HG03442 (cell line): ENCODE measurements at regions not wholly inside any gene's neighbourhood (a gene's known extent, or its start where the extent isn't known, plus 50 kb on each side); places are given as distances from the start of the nearest gene placed in this dataset.

ENCODE experiments used
- ATAC-seq: cut with Tn5 transposase; IDR thresholded peaks from one replicate; pipeline ENCODE4 v1.9.1; 2021; ENCODE audit warnings: mild to moderate bottlenecking, moderate library complexity; ENCODE audit not compliant: unreplicated experiment

DNA sequence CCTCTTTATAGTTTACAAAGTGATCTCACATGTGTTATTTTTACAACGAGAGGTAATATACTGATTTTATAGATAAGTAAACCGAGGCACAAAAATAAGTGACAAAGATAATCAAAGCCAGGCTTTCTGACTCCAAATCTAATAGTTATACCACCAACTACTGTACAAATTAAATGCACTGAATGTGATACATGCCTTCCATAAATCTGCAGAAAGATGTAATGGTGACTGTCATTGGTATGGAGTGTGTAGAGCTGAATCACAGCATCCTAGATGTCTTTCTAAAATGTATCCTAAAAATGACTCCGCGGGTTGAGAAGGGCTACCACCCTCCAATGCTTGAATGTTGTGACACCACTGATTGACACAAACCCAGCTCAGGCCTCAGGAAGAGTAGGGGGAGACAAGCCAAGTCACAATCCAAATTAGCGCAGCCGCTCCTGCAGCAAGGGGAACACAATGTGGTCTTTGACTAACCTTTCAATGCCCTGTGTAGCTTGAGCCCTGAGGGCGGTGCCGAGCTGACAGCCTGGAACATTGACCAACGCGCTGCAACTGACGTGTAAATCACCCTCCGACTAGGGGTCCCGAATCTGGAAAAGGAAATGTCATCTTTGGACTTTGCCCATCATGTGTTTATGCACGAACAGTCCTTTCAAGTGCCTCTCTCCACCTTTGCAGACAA, 136.8 kb downstream of the OLIG3 start:
- ATAC-seq: no peak

DNA sequence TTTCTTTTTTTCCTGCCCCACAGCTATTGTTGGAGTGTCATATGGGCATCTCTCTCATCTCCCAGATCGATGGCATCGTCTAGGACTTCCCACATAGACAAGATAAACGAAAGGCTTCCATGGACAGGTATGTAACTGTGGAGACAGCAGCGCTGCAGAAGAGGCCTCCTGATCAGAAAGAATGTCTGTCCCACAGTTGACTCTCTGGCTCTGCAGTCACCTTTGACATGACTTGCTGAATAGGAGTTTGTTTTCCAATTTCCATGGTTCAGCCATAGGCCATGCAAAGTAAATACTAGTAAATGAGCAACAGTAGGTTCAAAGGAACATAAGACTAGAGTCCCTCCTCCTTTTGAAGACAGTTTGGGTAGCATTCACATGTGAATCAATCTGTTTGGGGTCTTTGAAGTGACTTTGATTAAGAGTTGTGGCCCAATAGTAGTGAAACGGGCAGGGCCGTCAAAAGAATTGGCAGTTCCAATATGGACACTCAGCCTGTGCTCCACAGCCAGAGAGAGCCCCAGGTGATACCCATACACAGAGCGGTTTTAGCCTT, 134.7 kb upstream of the IFNGR1 start:
- ATAC-seq: no peak

DNA sequence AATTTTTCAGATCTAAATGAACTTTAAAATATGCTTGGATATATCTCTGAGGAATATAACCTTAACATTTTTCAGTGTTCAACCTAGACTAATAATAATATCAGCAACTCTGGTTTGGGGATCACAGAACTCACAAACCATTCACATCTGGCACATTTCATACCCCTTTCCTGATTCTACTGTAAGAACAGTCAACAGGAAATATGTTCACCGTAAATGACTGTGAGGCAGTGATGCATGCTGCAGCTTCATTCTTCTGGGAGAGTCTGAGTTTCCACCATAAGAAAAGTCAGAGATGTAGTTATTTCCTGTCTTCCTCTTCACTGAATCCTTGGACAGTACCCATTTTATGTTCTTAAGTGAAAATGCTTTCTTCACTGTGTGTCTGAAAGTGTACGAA, 134.2 kb upstream of the IFNGR1 start:
- ATAC-seq: no peak

DNA sequence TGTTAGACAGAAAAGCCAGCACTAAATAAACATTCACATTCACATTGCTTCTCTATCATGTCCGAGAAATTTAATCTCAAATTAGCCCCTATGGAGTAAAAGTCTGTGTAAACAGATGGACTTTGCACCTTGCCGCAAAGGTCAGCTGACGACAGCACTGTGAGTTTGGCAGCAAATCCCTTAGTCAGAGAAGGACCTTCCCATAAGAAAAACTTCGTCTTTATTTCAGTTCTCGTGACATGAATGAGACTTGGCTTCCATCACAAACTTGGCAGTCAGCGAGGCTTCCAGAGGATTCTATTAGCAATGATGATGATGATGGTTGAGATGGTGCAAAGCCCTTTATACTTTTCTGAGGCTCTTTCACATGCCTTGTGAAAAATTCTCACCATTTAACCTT, 133.7 kb upstream of the IFNGR1 start:
- no peak for ATAC-seq

DNA sequence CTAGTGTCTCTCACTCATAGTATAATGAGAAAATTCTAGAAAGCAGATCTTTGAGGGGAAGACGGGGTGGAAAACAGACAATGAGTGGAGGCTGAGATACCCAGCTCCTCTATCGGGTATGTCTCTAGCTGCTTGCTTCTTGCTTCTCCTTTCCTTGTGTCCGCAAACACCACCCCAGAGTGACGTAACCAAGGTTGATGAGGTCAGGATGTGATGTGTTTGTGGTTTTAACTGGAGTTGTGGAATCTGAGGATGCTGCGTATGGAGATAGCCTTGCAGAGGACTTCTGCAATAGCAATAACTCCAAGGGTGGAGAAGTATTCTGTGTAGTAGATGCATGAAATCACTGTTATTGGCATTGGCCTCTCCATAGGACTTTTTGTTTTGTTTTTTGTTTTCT, 132.7 kb upstream of the IFNGR1 start:
- ATAC-seq: no peak

DNA sequence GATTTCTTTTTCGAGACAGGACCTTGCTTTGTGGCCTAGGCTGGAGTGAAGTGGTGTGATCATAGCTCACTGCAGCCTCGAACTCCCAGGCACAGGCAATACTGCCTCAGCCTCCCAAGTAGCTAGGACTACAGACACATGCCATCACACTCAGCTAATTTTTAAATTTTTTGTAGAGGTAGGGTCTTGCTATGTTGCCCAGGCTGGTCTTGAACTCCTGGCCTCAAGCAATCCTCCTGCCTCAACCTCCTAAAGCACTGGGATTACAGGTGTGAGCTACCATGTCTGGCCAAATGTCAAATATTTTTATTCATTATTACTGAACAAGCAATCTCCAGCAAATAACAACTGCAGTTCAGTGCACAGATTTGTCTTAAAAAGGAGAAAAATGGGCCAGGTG, 131.7 kb upstream of the IFNGR1 start:
- no peak for ATAC-seq

DNA sequence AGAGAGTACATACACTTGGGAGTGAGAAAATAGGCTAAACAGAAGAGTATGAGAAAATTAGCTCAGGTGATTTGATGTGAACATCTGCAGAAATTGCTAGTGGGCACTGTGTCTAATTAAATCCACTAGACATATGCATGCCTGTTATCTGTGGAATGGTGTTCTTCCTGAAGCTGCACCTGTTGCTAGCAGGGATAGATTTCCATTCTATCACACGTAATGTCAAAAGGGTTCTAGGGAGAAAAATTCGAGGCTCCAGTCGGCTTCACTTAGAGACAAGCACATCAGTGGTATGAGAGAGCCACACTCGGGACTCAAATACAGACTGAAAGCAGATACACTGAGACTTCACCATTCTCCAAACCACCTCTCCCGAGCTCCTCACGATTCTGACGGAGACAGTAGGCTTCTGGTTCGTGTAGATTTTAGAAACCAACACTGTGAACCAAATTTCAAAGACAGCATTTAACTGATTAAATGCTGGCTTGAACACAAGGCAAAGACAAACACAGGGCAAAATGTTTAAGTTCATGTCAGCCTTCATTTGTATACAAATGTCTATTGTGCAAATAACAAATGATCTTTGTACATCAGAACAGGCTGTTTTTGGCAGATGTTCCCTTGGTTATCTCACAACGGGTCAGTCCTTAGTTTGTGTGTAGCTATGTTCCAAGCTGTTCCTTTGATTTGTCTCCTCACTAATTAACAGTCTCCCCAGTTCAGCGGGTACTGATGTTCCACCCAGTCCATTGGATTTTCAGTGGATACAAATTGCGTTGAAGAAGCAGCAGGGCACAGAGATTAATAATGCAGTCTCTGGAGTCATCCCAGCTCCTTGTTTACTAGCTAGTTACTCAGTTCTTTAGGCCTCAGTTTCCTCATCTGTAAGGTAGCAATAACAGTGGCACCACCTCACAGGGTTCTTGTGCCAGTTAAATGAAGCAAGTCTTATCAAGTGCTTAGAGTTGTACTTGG, 131.0 kb upstream of the IFNGR1 start:
- ATAC-seq: no peak

DNA sequence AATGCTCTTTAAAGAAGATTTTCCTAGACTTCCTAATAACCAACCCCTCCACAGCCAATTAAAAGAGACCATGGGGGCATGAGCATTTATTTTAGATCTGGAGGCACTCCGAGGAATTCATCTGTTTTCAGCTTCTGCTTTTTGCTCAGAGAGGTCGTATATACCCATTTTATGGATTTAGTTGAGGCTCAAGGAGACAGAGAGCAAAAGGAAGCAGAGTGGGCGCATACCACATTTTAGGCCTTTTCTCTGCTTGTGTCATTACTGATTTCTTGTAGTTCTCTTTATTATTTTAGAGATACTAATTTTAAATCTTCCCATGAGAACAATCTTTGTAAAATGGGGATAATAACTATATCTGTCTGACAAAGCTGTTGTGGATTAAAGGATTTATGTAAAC, 129.6 kb upstream of the IFNGR1 start:
- no peak for ATAC-seq

DNA sequence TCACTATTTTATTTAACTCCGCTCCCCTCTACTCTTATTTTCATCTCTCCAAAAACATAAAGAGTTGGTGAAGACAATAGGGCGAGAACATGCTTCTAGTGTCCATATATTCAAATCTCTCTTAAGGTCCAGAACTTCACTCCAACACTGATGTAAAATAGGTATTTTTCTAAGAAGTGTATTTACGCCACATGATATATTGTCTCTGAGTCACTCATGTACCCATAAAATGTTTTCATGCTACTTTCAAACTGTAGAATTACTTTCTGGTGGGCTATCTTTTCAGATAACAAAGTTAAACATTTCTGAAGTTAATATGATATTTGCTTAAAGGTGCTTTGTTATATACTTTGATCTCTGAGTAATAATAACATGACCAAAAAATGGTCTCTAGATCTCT, 124.1 kb upstream of the IFNGR1 start:
- no peak for ATAC-seq

DNA sequence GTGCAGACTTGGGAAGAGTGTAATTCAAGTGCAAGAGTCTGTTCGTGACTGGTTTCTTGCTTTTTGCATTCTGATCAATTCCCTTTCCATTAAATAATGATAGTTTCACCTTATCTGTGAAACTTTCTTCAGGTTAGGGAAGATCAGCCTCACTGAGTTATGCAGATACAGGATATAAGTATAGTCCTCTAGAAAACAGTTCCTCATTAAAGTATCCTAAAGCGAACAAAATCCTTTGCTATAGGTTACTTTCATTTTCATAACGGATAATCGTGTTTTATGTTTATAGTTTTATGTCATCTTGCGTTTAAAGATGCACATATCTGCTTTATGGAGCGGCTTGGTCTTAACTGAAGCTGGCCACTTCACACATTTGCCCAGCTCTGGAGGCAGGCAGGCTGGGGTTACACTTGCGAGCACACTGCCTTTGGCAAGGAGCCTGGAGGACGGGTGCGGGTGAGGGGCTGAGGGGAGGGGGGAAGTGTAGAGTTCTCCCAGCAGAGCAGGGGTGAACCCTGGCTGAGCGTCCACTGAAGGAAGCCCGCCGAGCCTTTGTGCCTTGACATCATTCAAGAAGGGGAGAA, 123.5 kb upstream of the IFNGR1 start:
- ATAC-seq: no peak

DNA sequence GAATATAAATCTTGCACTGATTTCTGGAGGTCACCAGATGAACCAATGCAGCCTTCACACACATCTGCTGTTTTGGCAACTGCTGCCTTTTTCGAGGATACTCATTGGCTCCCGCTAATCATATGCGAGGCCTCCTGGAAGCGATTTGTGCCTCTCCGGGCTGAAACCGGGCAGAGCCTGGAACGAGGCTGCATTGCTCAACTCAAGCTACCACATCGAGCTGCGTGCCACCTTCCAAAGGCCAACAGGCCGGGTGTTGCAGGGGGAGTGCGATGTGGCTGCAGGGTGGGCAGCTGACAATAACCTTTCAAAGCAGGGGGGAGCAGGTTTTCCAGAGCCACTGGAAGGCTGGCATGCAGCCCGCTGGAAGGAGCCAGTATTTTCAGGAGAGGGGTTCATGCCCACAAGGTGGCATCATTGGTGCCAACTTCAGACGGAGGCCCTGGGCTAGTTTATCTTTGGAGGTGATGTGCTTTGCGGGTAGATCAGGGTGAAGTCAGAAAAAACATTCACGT, 122.6 kb upstream of the IFNGR1 start:
- no peak for ATAC-seq

DNA sequence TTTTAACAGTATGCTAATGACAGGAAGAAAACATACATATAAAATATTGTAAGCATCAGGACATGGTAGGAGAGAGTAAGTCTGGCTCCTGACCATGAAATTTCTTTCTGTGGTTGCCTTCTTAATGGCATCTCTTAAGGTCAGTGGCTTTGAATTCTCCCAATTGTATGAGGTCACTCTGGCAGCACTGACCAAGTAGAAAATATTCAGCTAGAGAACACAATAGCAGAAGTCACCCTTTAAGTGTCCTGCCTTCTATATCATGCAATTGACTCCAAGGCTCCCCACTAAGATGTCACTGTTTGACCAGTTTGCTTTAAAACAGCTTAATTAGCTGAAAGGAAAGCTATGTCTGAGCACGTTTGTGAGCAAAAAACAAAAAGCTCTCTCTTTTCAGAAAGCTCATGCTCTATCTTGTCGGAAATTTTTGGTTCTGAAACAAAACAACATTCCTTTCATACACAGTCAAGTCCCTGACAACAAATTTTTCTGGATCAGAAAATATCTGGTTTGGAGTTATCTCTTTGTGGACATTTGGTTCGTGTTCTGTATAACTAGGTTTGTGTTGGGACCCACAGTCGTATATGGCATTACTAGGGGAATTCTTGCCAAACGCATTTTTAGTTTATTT, 120.9 kb upstream of the IFNGR1 start:
- no peak for ATAC-seq

DNA sequence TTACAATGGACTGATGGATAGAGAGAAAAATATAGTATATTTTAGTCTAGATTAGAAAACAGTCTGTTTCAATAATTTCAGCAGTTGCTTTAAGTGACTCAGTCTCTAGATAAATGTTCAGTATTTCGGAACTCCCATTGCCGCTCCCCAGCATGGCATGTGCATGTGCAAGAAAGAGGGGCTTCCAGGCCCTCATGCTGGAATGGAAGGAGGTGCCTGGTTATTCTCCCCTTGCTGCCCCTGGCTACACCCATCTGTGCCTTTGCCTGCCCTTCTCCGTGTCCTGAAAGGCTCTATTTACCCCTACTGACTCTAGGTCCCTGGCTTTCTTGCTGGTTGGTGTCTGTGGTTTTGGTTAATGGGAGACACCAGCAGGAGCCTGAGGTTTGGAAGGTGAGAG, 115.7 kb upstream of the IFNGR1 start:
- no peak for ATAC-seq

DNA sequence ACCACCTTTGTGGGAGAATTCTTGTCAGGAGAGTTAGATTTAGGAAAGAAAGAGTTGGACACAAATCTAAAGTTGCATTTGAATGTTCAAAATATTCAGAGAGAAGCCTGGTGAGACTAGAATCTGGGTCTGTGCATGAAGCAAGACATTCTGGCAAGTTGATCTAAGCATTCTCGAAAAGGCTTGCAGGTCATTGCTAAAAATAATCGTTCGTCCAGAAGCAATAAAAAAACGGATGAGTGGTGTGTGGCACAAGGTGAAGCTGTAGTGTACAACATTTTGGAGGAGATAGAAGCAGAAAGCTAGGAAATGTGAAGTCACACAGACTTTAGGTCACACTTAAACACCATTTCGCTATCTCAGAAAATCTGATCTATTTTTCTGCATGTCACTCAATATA, 114.9 kb upstream of the IFNGR1 start:
- ATAC-seq: no peak

DNA sequence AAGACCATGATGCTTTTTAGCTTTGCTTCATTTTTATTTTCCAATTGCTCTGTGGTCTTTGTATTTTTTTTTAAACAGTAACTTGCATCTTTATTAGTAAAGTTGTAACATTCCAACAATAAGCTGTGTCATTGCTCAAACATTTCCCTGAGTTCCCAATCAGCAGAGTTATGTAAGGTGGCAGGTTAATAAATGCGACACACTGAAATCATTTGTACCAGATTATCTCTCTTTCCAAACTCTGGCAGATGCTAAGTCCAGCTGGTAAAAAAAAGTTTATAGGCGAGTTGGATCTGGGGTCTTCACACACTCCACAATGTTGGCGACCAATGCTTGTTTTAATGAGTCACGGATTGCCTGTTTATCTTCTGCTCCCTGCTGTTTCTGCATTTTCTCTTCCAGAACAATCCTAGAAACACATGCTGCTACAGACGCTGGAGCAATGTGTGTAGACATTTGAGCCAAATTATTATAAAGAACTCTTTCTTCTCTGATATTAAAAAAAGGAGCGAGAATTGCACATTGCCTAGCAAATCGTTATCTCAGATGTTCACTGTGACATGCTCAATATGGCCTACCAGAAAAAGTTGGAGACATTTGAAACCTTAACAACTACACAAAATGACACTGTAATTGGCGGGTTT, 113.6 kb upstream of the IFNGR1 start:
- ATAC-seq: no peak

DNA sequence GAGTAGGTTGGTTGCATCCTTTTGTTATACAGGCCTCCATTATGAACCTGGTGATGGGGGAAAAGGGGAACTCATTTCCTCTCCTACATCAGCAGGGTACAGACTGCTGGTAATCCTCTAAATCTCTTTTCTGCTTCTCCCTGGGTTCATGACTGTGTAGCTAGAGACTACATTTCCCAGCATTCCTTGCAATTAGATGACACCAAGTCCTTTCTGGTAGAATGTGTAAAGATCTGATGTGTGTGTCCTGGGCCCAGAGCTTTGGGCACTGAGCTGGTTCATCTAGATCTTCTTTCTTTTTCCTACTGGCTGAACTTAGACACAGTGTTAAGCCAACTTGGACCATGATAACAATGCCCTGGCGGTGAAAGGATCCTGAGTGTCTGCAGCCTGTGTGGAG, 104.7 kb upstream of the IFNGR1 start:
- no peak for ATAC-seq

DNA sequence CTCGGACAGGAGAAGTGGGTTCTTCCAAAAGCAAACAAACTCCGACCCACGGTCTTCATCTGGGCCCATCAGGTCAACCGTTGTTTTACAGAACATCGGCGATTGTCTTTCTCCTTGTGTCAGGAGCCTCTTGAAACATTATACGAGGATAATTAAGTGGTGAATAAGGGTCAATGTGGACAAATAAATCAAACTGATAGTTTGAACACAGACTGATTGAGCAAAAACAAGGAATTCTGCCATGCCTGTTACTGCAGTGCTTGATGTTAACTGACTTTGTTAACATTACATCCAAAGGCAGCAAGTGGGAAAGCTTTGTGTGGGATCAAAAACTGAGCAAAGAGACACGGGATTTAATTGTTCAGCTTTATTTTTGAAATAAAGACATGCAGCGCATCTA, 101.1 kb upstream of the IFNGR1 start:
- ATAC-seq: no peak

DNA sequence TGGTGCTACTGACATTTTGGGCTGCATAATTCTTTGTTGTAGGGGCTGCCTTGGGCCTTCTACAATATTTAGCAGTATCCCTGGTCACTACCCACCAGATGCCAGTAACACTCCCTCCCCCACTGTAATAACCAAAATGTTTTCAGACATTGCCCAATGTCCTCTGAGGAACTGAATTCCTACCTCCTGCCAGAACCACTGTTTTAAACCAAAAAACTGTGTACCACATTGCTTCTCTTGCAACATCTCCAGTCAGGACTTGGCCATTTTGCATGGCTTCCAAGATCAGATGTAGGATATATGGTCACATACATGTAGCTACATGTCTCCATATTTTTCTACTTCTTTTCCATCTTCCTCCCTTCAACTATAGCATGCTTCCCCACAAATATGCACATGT, 97.4 kb upstream of the IFNGR1 start:
- no peak for ATAC-seq

DNA sequence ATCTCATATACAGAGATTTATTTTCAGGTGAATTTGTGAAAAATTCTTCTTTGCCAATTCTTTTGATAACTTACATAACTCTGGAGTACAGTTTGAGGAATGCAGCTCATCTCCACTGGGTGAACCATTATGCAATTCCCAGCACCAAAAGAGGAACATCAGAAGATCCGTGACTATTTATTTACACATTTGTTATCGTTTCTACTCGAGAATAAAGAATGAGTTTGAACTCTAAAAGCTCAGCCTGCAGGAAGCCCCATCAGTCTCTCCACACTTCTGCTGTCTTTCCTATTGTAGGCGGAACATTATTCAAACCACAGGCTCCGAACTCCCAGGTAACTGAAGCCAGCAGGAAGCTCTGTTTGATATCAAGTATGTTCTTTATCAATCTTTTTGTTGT, 95.9 kb upstream of the IFNGR1 start:
- no peak for ATAC-seq
